C4-2B (cell line): ENCODE measurements at regions not wholly inside any gene's neighbourhood (a gene's known extent, or its start where the extent isn't known, plus 50 kb on each side); places are given as distances from the start of the nearest gene placed in this dataset.

Source experiments
- ZFX ChIP-seq: fragments of 450-650 bp; IDR thresholded peaks from 2 replicates; pipeline ENCODE4 v1.6.1; 2017
- TF ChIP-seq, protein P1 (sequence below): fragments of 450-650 bp; conservative IDR thresholded peaks from 2 replicates; pipeline ENCODE4 v1.5.1; 2017; ENCODE audit warnings: mild to moderate bottlenecking

DNA sequence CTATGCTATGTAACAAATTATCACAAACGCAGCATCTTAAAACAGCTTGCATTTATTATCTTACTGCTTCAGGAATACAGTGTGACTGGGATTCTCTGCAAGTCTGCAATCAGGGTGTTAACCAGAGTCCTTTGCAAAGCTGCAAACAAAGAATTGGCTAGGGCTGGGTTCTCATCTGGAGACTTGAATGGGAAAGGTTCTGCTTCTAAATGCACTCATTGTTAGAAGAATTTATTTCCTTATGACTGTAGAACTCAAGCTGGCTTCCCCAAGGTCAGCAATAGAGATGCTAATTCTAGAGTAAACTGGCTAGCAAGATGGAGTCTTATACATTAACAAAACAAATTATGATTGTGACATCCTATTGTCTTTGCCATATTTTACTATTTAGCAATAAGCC, 673.7 kb downstream of the DIPK2A start:
- TF ChIP-seq, protein P1, sequence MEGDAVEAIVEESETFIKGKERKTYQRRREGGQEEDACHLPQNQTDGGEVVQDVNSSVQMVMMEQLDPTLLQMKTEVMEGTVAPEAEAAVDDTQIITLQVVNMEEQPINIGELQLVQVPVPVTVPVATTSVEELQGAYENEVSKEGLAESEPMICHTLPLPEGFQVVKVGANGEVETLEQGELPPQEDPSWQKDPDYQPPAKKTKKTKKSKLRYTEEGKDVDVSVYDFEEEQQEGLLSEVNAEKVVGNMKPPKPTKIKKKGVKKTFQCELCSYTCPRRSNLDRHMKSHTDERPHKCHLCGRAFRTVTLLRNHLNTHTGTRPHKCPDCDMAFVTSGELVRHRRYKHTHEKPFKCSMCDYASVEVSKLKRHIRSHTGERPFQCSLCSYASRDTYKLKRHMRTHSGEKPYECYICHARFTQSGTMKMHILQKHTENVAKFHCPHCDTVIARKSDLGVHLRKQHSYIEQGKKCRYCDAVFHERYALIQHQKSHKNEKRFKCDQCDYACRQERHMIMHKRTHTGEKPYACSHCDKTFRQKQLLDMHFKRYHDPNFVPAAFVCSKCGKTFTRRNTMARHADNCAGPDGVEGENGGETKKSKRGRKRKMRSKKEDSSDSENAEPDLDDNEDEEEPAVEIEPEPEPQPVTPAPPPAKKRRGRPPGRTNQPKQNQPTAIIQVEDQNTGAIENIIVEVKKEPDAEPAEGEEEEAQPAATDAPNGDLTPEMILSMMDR = no peak
- TF ChIP-seq ZFX = no peak
